Head of caudate nucleus (tissue), 42 donors: ENCODE measurements at regions not wholly inside any gene's neighbourhood (a gene's known extent, or its start where the extent isn't known, plus 50 kb on each side); places are given as distances from the start of the nearest gene placed in this dataset.

Experiments
- DNase-seq, 42 donors: peaks; one replicate each; pipeline versions ENCODE4 v3.0.0 to v3.0.0-alpha.2; 2020 to 2021; ENCODE audit warnings: mixed read lengths in 7 of 42
- intact Hi-C: fragments of 100-400 bp; cut with DNase I; formaldehyde crosslinking; loops from one replicate; pipeline ENCODE4 v1.15.0; 2022

GRCh38 chrX:148424570-148424969, 75.8 kb upstream of the AFF2 start:
- intact Hi-C loops = no loop called here
- no peak for DNase-seq

GRCh38 chrX:148426467-148426866, 74.0 kb upstream of the AFF2 start:
- intact Hi-C loops = no loop called here

GRCh38 chrX:148441387-148441786, 59.0 kb upstream of the AFF2 start:
- DNase-seq = no peak
- intact Hi-C loops = no loop called here

More at GRCh38 chrX:148426467-148426866, 74.0 kb upstream of the AFF2 start:
- no peak for DNase-seq

GRCh38 chrX:148443216-148443615, 57.2 kb upstream of the AFF2 start:
- DNase-seq = no peak
- intact Hi-C loops = no loop called here

- intact Hi-C loops = no loop called here
- no peak for DNase-seq
These were observed 51.7 kb upstream of the AFF2 start for GRCh38 chrX:148448686-148449085.
